ENCODE measurements at regions not wholly inside any gene's neighbourhood (a gene's known extent, or its start where the extent isn't known, plus 50 kb on each side); places are given as distances from the start of the nearest gene placed in this dataset.

- Mint-ChIP-seq H3K4me3 (no peak overlapping the region), H3K9me3 (peaks cover 4% of the 10 kb centered on the region), H3K27me3 (ENCODE audit: insufficient read depth) (peaks cover 2% of the 10 kb centered on the region), H3K36me3 (ENCODE audit: low read depth) (no peaks in the 10 kb centered on the region), H3K27ac (no peak overlapping the region), H3K4me1 (ENCODE audit: low read depth) (no peaks in the 10 kb centered on the region)
- DNase-seq (ENCODE audit: low spot score), result no peak
- intact Hi-C loops (cut with micrococcal nuclease), result no loop called here
Observed at GRCh38 chr6:140029551-140029950, 655.1 kb upstream of the CITED2 start.

DNA sequence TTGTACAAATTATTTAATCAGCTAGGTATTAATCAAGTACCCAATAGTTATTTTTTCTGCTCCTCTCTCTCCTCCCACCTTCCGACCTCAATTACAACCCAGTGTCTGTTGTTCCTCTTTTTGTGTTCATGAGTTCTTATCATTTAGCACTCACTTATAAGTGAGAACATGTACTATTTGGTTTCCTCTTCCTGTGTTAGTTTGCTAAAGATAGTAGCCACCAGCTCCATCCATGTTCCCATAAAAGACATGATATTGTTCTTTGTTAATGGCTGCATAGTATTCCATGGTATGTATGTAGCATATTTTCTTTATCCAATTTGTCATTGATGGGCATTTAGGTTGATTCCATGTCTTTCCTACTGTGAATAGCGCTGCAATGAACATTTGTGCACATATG is 652.8 kb upstream of the CITED2 start:
- intact Hi-C loops (cut with micrococcal nuclease), result no loop called here
- no peaks in the 10 kb centered on the region for H3K4me1 Mint-ChIP-seq (ENCODE audit: low read depth)
- H3K27ac Mint-ChIP-seq, result no peak overlapping the region
- no peak overlapping the region for H3K4me3 Mint-ChIP-seq
- H3K27me3 Mint-ChIP-seq (ENCODE audit: insufficient read depth), result peaks cover 2% of the 10 kb centered on the region
- no peak for DNase-seq (ENCODE audit: low spot score)
- peaks cover 4% of the 10 kb centered on the region for H3K9me3 Mint-ChIP-seq
- no peaks in the 10 kb centered on the region for H3K36me3 Mint-ChIP-seq (ENCODE audit: low read depth)

DNA sequence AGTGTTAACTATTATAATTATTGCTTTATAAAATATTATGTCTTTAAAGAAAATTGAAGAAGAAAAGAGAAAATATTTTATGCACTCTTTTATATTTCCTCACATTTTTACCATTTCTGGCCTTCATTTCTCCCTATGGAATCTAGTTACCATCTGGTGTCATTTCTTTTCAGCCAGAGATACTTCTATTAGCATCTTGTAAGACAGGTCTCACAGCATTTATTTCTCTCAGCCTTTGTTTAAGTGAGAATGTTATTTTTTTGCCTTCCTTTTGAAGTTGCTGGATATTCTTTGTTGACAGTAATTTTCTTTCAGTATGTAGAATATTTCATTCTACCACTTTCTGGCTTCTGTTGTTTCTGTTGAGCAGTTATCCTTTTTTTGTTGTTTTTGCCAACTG is 652.1 kb upstream of the CITED2 start:
- DNase-seq (ENCODE audit: low spot score), result no peak
- peaks cover 2% of the 10 kb centered on the region for H3K27me3 Mint-ChIP-seq (ENCODE audit: insufficient read depth)
- intact Hi-C loops (cut with micrococcal nuclease), result no loop called here
- no peak overlapping the region for H3K4me3 Mint-ChIP-seq
- H3K36me3 Mint-ChIP-seq (ENCODE audit: low read depth), result no peaks in the 10 kb centered on the region
- no peak overlapping the region for H3K27ac Mint-ChIP-seq
- no peaks in the 10 kb centered on the region for H3K4me1 Mint-ChIP-seq (ENCODE audit: low read depth)
- peaks cover 4% of the 10 kb centered on the region for H3K9me3 Mint-ChIP-seq

DNA sequence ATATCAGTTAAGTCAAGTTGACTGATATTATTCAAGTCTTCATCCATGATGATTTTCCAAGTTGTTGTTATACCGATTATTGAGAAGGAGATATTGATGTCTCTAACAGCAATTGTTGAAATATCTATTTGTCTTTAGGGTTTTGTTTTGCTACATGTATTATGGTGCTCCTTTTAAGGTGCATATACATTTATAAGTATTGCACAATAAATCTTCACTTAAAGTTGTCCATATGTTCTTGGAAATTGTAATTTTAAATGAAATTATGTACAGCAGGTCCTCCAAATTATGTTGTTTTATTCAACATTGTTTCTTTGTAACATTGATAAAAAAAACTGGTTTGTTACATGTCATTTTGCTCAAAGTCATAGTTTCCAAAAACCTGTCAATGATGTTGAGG is 650.7 kb upstream of the CITED2 start:
- no peak overlapping the region for H3K27ac Mint-ChIP-seq
- no peak overlapping the region for H3K4me3 Mint-ChIP-seq
- no peaks in the 10 kb centered on the region for H3K4me1 Mint-ChIP-seq (ENCODE audit: low read depth)
- no peak for DNase-seq (ENCODE audit: low spot score)
- H3K36me3 Mint-ChIP-seq (ENCODE audit: low read depth), result no peaks in the 10 kb centered on the region
- H3K27me3 Mint-ChIP-seq (ENCODE audit: insufficient read depth), result no peaks in the 10 kb centered on the region
- intact Hi-C loops (cut with micrococcal nuclease), result no loop called here
- H3K9me3 Mint-ChIP-seq, result peaks cover 8% of the 10 kb centered on the region

DNA sequence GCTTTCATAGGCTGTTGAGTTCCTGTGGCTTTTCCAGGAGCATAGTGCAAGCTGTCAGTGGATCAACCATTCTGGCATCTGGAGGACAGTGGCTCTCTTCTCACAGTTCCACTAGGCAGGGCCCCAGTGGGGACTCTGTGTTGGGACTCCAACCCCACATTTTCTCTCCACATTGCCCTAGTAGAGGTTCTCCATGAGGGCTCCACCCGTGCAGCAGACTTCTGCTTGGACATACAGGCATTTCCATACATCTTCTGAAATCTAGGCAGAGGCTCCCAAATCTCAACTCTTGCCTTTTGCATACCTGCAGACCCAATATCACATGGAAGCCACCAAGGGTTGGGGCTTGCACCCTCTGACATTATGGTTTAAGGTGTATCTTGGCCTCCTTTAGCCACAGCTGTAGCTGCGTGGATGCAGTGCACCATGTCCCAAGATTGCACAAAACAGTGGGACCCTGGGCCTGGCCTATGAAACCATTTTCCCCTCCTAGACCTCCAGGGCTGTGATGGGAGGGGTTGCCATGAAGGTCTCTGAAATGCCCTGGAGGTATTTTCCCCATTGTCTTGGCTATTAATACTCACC is 645.9 kb upstream of the CITED2 start:
- intact Hi-C loops (cut with micrococcal nuclease), result no loop called here
- Mint-ChIP-seq H3K36me3 (ENCODE audit: low read depth) (no peaks in the 10 kb centered on the region), H3K9me3 (peaks cover 4% of the 10 kb centered on the region), H3K27ac (no peak overlapping the region), H3K27me3 (ENCODE audit: insufficient read depth) (no peaks in the 10 kb centered on the region), H3K4me1 (ENCODE audit: low read depth) (no peaks in the 10 kb centered on the region), H3K4me3 (no peak overlapping the region)
- DNase-seq (ENCODE audit: low spot score), result no peak

DNA sequence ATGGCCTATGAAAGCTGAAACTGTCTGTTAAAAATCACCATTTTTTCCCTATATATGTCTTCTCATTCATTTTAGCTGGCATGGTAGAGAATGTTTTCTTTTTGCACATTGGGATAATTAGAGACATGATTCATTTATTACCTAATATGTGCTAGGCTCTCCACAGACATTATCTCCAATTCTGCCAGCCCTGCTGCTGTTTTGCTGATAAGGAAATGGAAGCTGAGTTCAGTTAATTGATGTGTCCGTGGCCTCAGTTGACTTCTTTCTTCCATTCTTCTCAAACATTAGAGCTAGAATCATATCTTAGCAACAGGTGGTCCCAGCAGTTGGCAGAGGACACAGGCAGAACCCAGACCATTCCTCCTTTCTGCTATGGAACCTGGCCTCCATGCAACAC is 644.1 kb upstream of the CITED2 start:
- Mint-ChIP-seq H3K27ac (no peak overlapping the region), H3K4me1 (ENCODE audit: low read depth) (no peaks in the 10 kb centered on the region), H3K36me3 (ENCODE audit: low read depth) (no peaks in the 10 kb centered on the region), H3K9me3 (peaks cover 4% of the 10 kb centered on the region), H3K4me3 (no peak overlapping the region), H3K27me3 (ENCODE audit: insufficient read depth) (no peaks in the 10 kb centered on the region)
- no peak for DNase-seq (ENCODE audit: low spot score)
- intact Hi-C loops (cut with micrococcal nuclease), result no loop called here

DNA sequence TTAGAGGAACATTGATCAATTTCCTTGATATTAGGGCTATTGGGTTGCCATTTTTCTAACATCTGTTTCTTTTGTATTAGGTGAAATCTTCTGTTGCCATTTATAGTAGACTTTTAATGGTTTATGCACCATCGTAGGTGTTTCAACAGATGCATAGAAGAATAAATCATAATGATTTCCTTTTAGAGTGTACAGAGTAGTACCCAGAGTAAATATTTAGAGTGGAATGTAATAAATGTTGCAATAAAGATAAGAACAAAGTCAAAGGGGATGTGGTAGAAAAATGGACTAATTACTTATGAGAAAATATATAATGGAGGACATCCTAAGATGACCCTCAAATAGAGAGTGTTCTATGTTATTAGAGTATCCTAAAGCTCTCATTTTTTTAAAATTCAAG is 643.0 kb upstream of the CITED2 start:
- H3K27me3 Mint-ChIP-seq (ENCODE audit: insufficient read depth), result no peaks in the 10 kb centered on the region
- no peak overlapping the region for H3K4me3 Mint-ChIP-seq
- no peak overlapping the region for H3K27ac Mint-ChIP-seq
- no peaks in the 10 kb centered on the region for H3K4me1 Mint-ChIP-seq (ENCODE audit: low read depth)
- H3K9me3 Mint-ChIP-seq, result peaks cover 4% of the 10 kb centered on the region
- no peak for DNase-seq (ENCODE audit: low spot score)
- H3K36me3 Mint-ChIP-seq (ENCODE audit: low read depth), result no peaks in the 10 kb centered on the region
- intact Hi-C loops (cut with micrococcal nuclease), result no loop called here

DNA sequence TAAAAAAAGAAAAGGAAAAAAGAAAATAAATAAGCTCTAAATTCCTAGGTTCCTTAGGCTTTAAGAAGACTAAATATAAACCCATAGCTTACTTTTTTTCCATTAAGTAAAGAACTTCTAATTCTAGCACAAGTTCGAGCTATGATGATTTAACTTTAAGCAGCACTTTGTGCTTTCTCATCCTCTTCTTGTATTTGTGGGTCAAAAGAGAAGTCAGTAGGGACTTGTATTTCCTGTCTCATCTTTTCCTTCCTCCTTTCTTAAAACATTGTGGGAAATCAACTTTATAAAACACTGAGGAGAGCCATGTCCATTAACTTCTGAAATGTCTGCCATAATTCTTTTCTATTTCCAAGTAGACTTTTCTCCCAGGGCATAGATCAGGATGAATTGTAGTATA is 637.7 kb upstream of the CITED2 start:
- Mint-ChIP-seq H3K27ac (no peak overlapping the region), H3K36me3 (ENCODE audit: low read depth) (no peaks in the 10 kb centered on the region), H3K4me3 (no peak overlapping the region), H3K9me3 (no peaks in the 10 kb centered on the region), H3K27me3 (ENCODE audit: insufficient read depth) (no peaks in the 10 kb centered on the region), H3K4me1 (ENCODE audit: low read depth) (no peaks in the 10 kb centered on the region)
- no peak for DNase-seq (ENCODE audit: low spot score)
- intact Hi-C loops (cut with micrococcal nuclease), result no loop called here

- Mint-ChIP-seq H3K9me3 (peaks cover under 1% of the 10 kb centered on the region), H3K27me3 (ENCODE audit: insufficient read depth) (no peaks in the 10 kb centered on the region), H3K4me1 (ENCODE audit: low read depth) (no peaks in the 10 kb centered on the region), H3K36me3 (ENCODE audit: low read depth) (no peaks in the 10 kb centered on the region), H3K4me3 (no peak overlapping the region), H3K27ac (no peak overlapping the region)
- no peak for DNase-seq (ENCODE audit: low spot score)
- intact Hi-C loops (cut with micrococcal nuclease), result no loop called here
Observed at GRCh38 chr6:140011537-140011936, 637.1 kb upstream of the CITED2 start.

DNA sequence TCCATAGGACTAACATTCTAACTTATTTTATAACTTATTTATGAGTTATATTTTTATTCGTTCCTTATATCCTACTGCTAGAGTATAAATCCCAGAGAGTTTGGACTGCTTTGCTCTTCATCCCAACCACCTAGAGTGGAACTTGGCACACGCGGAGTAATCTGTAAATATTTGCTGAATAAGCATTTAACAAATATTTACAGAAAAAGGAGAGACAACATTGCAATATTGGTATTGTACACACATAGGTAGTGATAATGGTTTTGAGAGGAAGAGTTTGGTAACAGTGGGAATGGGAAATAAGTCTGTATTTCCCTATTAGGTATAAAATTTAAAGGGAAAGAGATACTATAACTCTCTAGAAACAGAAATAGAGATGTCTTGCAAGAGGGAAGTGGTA is 634.8 kb upstream of the CITED2 start:
- Mint-ChIP-seq H3K4me3 (no peak overlapping the region), H3K36me3 (ENCODE audit: low read depth) (no peaks in the 10 kb centered on the region), H3K27me3 (ENCODE audit: insufficient read depth) (no peaks in the 10 kb centered on the region), H3K4me1 (ENCODE audit: low read depth) (no peaks in the 10 kb centered on the region), H3K9me3 (peaks cover 4% of the 10 kb centered on the region), H3K27ac (no peak overlapping the region)
- DNase-seq (ENCODE audit: low spot score), result no peak
- intact Hi-C loops (cut with micrococcal nuclease), result no loop called here

DNA sequence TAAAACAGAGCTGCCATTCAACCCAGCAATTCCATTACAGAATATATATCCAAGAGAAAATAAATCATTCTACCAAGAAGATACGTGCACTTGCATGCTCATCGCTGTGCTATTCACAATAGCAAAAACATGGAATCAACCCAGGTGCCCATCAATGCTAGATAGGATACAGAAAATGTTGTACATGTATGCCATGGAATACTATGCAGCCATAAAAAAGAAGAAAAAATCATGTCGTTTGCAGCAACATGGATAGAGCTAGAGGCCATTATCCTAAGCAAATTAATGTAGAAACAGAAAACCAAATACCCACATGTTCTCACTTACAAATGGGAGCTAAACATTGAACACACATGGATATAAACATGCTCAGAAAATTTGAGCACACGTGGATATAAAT is 633.1 kb upstream of the CITED2 start:
- Mint-ChIP-seq H3K4me1 (ENCODE audit: low read depth) (no peaks in the 10 kb centered on the region), H3K9me3 (peaks cover 4% of the 10 kb centered on the region), H3K27me3 (ENCODE audit: insufficient read depth) (no peaks in the 10 kb centered on the region), H3K36me3 (ENCODE audit: low read depth) (no peaks in the 10 kb centered on the region), H3K4me3 (no peak overlapping the region), H3K27ac (no peak overlapping the region)
- intact Hi-C loops (cut with micrococcal nuclease), result no loop called here
- no peak for DNase-seq (ENCODE audit: low spot score)

DNA sequence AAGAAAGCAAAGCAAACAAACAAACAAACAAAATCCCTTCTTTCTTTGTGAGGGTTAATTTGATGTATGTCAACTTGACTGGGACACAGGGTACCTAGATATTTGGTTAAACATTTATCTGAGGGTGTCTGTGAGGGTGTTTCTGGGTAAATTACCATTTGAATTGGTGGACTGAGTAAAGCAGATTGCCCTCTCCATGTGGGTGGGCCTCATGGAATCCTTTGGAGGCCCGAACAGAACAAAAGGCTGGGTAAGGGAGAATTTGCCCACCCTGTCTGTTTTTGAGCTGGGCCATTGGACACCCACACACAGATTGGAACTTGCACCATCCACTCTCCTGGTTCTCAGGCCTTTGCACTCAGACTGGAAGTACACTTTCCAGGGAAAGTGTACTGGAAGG is 628.8 kb upstream of the CITED2 start:
- Mint-ChIP-seq H3K27me3 (ENCODE audit: insufficient read depth) (no peaks in the 10 kb centered on the region), H3K36me3 (ENCODE audit: low read depth) (no peaks in the 10 kb centered on the region), H3K9me3 (peaks cover 4% of the 10 kb centered on the region), H3K27ac (no peak overlapping the region), H3K4me1 (ENCODE audit: low read depth) (no peaks in the 10 kb centered on the region), H3K4me3 (no peak overlapping the region)
- DNase-seq (ENCODE audit: low spot score), result no peak
- intact Hi-C loops (cut with micrococcal nuclease), result no loop called here

GRCh38 chr6:140002396-140003022 is 628.1 kb upstream of the CITED2 start:
- Mint-ChIP-seq H3K4me3 (no peak overlapping the region), H3K27ac (no peak overlapping the region), H3K9me3 (peaks cover 4% of the 10 kb centered on the region), H3K4me1 (ENCODE audit: low read depth) (no peaks in the 10 kb centered on the region), H3K36me3 (ENCODE audit: low read depth) (no peaks in the 10 kb centered on the region), H3K27me3 (ENCODE audit: insufficient read depth) (no peaks in the 10 kb centered on the region)
- intact Hi-C loops (cut with micrococcal nuclease), result no loop called here
- no peak for DNase-seq (ENCODE audit: low spot score)

DNA sequence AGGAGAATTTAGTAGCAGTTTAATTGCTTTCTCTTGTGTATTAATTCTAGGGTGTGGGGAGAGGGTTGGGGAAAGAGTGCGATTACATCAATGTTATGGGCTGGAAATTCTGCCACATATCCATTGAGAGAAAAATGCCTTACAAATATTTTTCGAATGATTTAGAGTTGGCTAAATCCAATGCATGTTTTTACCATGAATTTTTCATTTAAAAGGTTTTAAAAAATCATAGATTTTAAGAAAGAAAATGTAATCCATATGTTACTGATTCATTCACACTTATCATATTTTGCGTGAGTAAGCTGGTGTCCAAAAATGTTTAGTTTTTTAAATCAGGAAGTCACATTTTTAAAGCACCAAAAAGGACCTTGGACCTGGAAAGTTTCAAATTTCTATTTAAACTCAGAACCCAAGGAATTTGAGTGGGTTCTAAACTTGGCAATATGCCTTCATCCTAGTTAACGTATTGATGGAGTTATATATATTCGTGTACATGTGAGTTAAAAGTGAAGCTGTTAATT is 627.4 kb upstream of the CITED2 start:
- H3K4me3 Mint-ChIP-seq, result no peak overlapping the region
- intact Hi-C loops (cut with micrococcal nuclease), result no loop called here
- H3K27ac Mint-ChIP-seq, result no peak overlapping the region
- H3K36me3 Mint-ChIP-seq (ENCODE audit: low read depth), result no peaks in the 10 kb centered on the region
- no peak for DNase-seq (ENCODE audit: low spot score)
- H3K9me3 Mint-ChIP-seq, result peaks cover 4% of the 10 kb centered on the region
- H3K4me1 Mint-ChIP-seq (ENCODE audit: low read depth), result no peaks in the 10 kb centered on the region
- no peaks in the 10 kb centered on the region for H3K27me3 Mint-ChIP-seq (ENCODE audit: insufficient read depth)

Data from activated T-helper 1 cell treated with anti-CD3 and anti-CD28 coated beads, Interleukin-12 subunit alpha, Interleukin-12 subunit beta, Interleukin-2, Interleukin-4 antibody, amounts not matched to agents 30 ng/mL and 10 ng/mL and 1 ng/mL, durations not matched to agents 14 hours and 24 hours and 36 hours (primary cell).